HEK293 (cell line): ENCODE measurements at regions not wholly inside any gene's neighbourhood (a gene's known extent, or its start where the extent isn't known, plus 50 kb on each side); places are given as distances from the start of the nearest gene placed in this dataset.

Source experiments
- CTCF ChIA-PET: fragments of 350-600 bp; formaldehyde crosslinking; extraction: SDS; loops from one replicate; lab custom pipeline; 2021; ENCODE audit warnings: antibody characterized with exemption; lab: Yijun Ruan, JAX
- POLR2A ChIA-PET: fragments of 300-600 bp; formaldehyde crosslinking; extraction: SDS; loops from one replicate; lab custom pipeline; 2020; ENCODE audit warnings: antibody characterized with exemption, inconsistent platforms; lab: Yijun Ruan, JAX
- H3K27ac ChIP-seq: fragments of 200-500 bp; sonication (Bioruptor generic); 2 replicates; pipeline ENCODE4 v1.5.1; 2014; ENCODE audit warnings: low read depth, low read length, control low read depth, inconsistent platforms; ENCODE audit errors: extremely low read depth
- H3K36me3 ChIP-seq, 2 experiments: fragments of 200-500 bp in 1 of 2; sonication (Bioruptor generic) in 1 of 2; 1 replicate in 1 of 2; 2 replicates in 1 of 2; pipeline ENCODE4 v1.5.1; 2014 to 2017; ENCODE audit warnings: inconsistent platforms in 2 of 2, low read length in 2 of 2; ENCODE audit not compliant: control insufficient read depth in 2 of 2, insufficient read depth in 1 of 2
- H3K4me1 ChIP-seq: fragments of 200-500 bp; sonication (Bioruptor generic); 2 replicates; pipeline ENCODE4 v1.5.1; 2014; ENCODE audit warnings: mild to moderate bottlenecking, low read length, inconsistent platforms; ENCODE audit not compliant: control insufficient read depth, insufficient read depth
- H3K4me3 ChIP-seq: 2 replicates; pipeline ENCODE4 v1.5.1; 2011; ENCODE audit warnings: low read depth, mild to moderate bottlenecking, control low read depth, low read length, moderate library complexity
- H3K9me3 ChIP-seq: fragments of 200-500 bp; sonication (Bioruptor generic); 2 replicates; pipeline ENCODE4 v1.5.1; 2014; ENCODE audit warnings: low read depth, low read length, inconsistent platforms; ENCODE audit not compliant: control insufficient read depth, insufficient read depth
- GLI4 ChIP-seq: fragments of 450-650 bp; formaldehyde crosslinking; IDR thresholded peaks from 2 replicates; pipeline ENCODE4 v1.5.1; 2016; ENCODE audit warnings: missing biosample characterization, missing genetic modification characterization
- GLIS1 ChIP-seq: fragments of 450-650 bp; formaldehyde crosslinking; IDR thresholded peaks from 2 replicates; pipeline ENCODE4 v1.5.1; 2016; ENCODE audit warnings: missing biosample characterization, missing genetic modification characterization
- KLF7 ChIP-seq: fragments of 450-650 bp; formaldehyde crosslinking; IDR thresholded peaks from 2 replicates; pipeline ENCODE4 v1.5.1; 2016; ENCODE audit warnings: missing biosample characterization, missing genetic modification characterization, borderline replicate concordance
- MZF1 ChIP-seq: fragments of 450-650 bp; formaldehyde crosslinking; IDR thresholded peaks from 2 replicates; pipeline ENCODE4 v1.5.1; 2017; ENCODE audit warnings: missing biosample characterization, missing genetic modification characterization, borderline replicate concordance
- ZBTB8A ChIP-seq: fragments of 450-650 bp; formaldehyde crosslinking; IDR thresholded peaks from 2 replicates; pipeline ENCODE4 v1.5.1; 2016; ENCODE audit warnings: missing biosample characterization, missing genetic modification characterization
- ZFP37 ChIP-seq: fragments of 450-650 bp; formaldehyde crosslinking; IDR thresholded peaks from 2 replicates; pipeline ENCODE4 v1.5.1; 2016; ENCODE audit warnings: missing biosample characterization, missing genetic modification characterization
- ZIC2 ChIP-seq: fragments of 450-650 bp; formaldehyde crosslinking; IDR thresholded peaks from 2 replicates; pipeline ENCODE4 v1.5.1; 2016; ENCODE audit warnings: missing biosample characterization, missing genetic modification characterization
- ZNF10 ChIP-seq: fragments of 450-650 bp; formaldehyde crosslinking; IDR thresholded peaks from 2 replicates; pipeline ENCODE4 v1.5.1; 2017; ENCODE audit warnings: missing biosample characterization, missing genetic modification characterization
- ZNF138 ChIP-seq: fragments of 450-650 bp; formaldehyde crosslinking; IDR thresholded peaks from 2 replicates; pipeline ENCODE4 v1.5.1; 2016; ENCODE audit warnings: missing biosample characterization, missing genetic modification characterization, borderline replicate concordance
- ZNF350 ChIP-seq: fragments of 450-650 bp; formaldehyde crosslinking; IDR thresholded peaks from 2 replicates; pipeline ENCODE4 v1.5.0; 2017; ENCODE audit warnings: missing biosample characterization, mild to moderate bottlenecking, missing genetic modification characterization
- ZNF433 ChIP-seq: fragments of 450-650 bp; formaldehyde crosslinking; IDR thresholded peaks from 2 replicates; pipeline ENCODE4 v1.5.1; 2016; ENCODE audit warnings: missing biosample characterization, missing genetic modification characterization, low read depth
- ZNF501 ChIP-seq: fragments of 450-650 bp; formaldehyde crosslinking; IDR thresholded peaks from 2 replicates; pipeline ENCODE4 v1.5.1; 2016; ENCODE audit warnings: missing biosample characterization, missing genetic modification characterization
- ZNF510 ChIP-seq: fragments of 450-650 bp; formaldehyde crosslinking; IDR thresholded peaks from 2 replicates; pipeline ENCODE4 v1.5.1; 2018; ENCODE audit warnings: mild to moderate bottlenecking, missing genetic modification characterization, missing biosample characterization; ENCODE audit not compliant: insufficient replicate concordance
- ZNF521 ChIP-seq: fragments of 450-650 bp; formaldehyde crosslinking; IDR thresholded peaks from 2 replicates; pipeline ENCODE4 v1.5.1; 2017; ENCODE audit warnings: missing biosample characterization, mild to moderate bottlenecking, missing genetic modification characterization
- ZNF544 ChIP-seq: fragments of 450-650 bp; formaldehyde crosslinking; IDR thresholded peaks from 2 replicates; pipeline ENCODE4 v1.5.0; 2017; ENCODE audit warnings: missing biosample characterization, missing genetic modification characterization
- ZNF571 ChIP-seq: fragments of 450-650 bp; formaldehyde crosslinking; IDR thresholded peaks from 2 replicates; pipeline ENCODE4 v1.5.0; 2017; ENCODE audit warnings: missing biosample characterization, missing genetic modification characterization
- ZNF585B ChIP-seq: fragments of 450-650 bp; formaldehyde crosslinking; IDR thresholded peaks from 2 replicates; pipeline ENCODE4 v1.5.1; 2016; ENCODE audit warnings: missing biosample characterization, missing genetic modification characterization
- ZNF629 ChIP-seq: fragments of 450-650 bp; formaldehyde crosslinking; IDR thresholded peaks from 2 replicates; pipeline ENCODE4 v1.5.1; 2017; ENCODE audit warnings: missing biosample characterization, missing genetic modification characterization
- ZNF654 ChIP-seq: fragments of 450-650 bp; formaldehyde crosslinking; IDR thresholded peaks from 2 replicates; pipeline ENCODE4 v1.5.1; 2016; ENCODE audit warnings: low read depth, missing biosample characterization, missing genetic modification characterization
- ZNF670 ChIP-seq: fragments of 450-650 bp; formaldehyde crosslinking; IDR thresholded peaks from 2 replicates; pipeline ENCODE4 v1.5.1; 2016; ENCODE audit warnings: missing biosample characterization, missing genetic modification characterization, low read depth
- ZNF677 ChIP-seq: fragments of 450-650 bp; IDR thresholded peaks from 2 replicates; pipeline ENCODE4 v1.5.0; 2018; ENCODE audit warnings: missing biosample characterization, mild to moderate bottlenecking, missing genetic modification characterization, moderate library complexity
- ZNF747 ChIP-seq: fragments of 450-650 bp; formaldehyde crosslinking; IDR thresholded peaks from 2 replicates; pipeline ENCODE4 v1.5.1; 2016; ENCODE audit warnings: missing biosample characterization, missing genetic modification characterization
- ZNF768 ChIP-seq: fragments of 450-650 bp; formaldehyde crosslinking; IDR thresholded peaks from 2 replicates; pipeline ENCODE4 v1.5.1; 2018; ENCODE audit warnings: missing biosample characterization, mild to moderate bottlenecking, missing genetic modification characterization
- ZNF792 ChIP-seq: fragments of 450-650 bp; formaldehyde crosslinking; IDR thresholded peaks from 2 replicates; pipeline ENCODE4 v1.5.1; 2016; ENCODE audit warnings: missing biosample characterization, missing genetic modification characterization
- TF ChIP-seq, protein P1 (sequence below): fragments of 450-650 bp; IDR thresholded peaks from 2 replicates; pipeline ENCODE4 v1.5.1; 2018; ENCODE audit warnings: missing biosample characterization, missing genetic modification characterization
- TF ChIP-seq, protein P2 (sequence below): IDR thresholded peaks from 2 replicates; pipeline ENCODE4 v1.6.1; 2011; ENCODE audit warnings: mild to moderate bottlenecking, low read depth, low read length, borderline replicate concordance
- TF ChIP-seq, protein P3 (sequence below): fragments of 450-650 bp; formaldehyde crosslinking; IDR thresholded peaks from 2 replicates; pipeline ENCODE4 v1.5.1; 2016; ENCODE audit warnings: missing biosample characterization, missing genetic modification characterization

DNA sequence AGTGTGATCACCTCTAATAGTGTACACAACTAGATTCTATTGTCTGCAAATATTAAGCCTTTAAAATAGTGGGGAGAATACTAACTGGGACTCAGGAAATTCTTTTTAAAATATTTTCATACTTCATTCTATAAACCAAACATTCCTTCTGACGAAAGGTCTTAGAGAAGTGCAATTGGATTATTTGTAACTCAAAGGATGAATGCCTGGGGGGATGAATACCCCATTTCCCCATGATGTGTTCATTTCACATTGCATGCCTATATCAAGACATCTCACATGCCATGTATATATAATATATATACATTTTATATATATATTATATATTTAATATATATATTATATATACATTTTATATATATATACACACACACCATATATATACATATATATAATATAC lies 189.9 kb downstream of the VGLL3 start:
- Histone ChIP-seq H3K36me3 (no peaks in the 10 kb centered on the region), H3K27ac (no peak overlapping the region), H3K9me3 (no peaks in the 10 kb centered on the region), H3K4me3 (no peak overlapping the region), H3K4me1 (no peaks in the 10 kb centered on the region)
- CTCF ChIA-PET = no interaction called here
- no peak for TF ChIP-seq ZFP37 (tag by site-specific recombination)
- TF ChIP-seq ZNF138 (tag by site-specific recombination) = no peak
- TF ChIP-seq ZNF747 (tag by site-specific recombination) = no peak
- no peak for TF ChIP-seq MZF1 (tag by site-specific recombination)
- TF ChIP-seq GLI4 = no peak
- no peak for TF ChIP-seq ZNF654 (tag by site-specific recombination)
- TF ChIP-seq ZNF501 (tag by site-specific recombination) = no peak
- no peak for TF ChIP-seq ZNF670 (tag by site-specific recombination)
- TF ChIP-seq, protein P1, sequence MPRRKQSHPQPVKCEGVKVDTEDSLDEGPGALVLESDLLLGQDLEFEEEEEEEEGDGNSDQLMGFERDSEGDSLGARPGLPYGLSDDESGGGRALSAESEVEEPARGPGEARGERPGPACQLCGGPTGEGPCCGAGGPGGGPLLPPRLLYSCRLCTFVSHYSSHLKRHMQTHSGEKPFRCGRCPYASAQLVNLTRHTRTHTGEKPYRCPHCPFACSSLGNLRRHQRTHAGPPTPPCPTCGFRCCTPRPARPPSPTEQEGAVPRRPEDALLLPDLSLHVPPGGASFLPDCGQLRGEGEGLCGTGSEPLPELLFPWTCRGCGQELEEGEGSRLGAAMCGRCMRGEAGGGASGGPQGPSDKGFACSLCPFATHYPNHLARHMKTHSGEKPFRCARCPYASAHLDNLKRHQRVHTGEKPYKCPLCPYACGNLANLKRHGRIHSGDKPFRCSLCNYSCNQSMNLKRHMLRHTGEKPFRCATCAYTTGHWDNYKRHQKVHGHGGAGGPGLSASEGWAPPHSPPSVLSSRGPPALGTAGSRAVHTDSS = no peak
- no peak for TF ChIP-seq ZNF768 (tag by site-specific recombination)
- TF ChIP-seq ZNF792 (tag by site-specific recombination) = no peak
- TF ChIP-seq ZNF585B (tag by site-specific recombination) = no peak
- TF ChIP-seq ZNF677 (tag by site-specific recombination) = no peak
- no peak for TF ChIP-seq KLF7
- no peak for TF ChIP-seq GLIS1 (tag by site-specific recombination)
- no peak for TF ChIP-seq ZNF433 (tag by site-specific recombination)
- no peak for TF ChIP-seq ZNF10
- no peak for TF ChIP-seq ZNF510
- no peak for TF ChIP-seq ZNF571 (tag by site-specific recombination)
- POLR2A ChIA-PET = no interaction called here

DNA sequence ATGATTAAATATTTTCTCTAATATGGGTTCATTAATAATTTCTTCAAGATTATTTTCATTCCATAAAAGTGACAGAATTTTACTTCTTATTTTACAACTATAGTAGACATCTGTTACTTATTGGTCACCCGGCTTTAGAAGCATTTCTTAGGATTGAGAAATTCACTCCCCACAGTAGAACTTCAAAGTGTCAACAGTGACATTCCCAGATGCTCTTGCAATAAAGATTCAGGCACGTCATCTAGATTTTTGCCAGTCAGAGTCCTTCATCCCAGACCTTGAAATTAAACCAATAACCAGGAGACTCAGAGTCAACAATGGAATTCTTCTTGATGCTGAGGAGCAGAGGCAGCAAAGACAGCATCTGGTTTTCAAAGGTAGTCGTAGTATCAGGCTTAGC lies 190.8 kb downstream of the VGLL3 start:
- ChIA-PET POLR2A (no interaction called here), CTCF (no interaction called here)
- H3K36me3 ChIP-seq = no peaks in the 10 kb centered on the region
- H3K4me1 ChIP-seq = no peaks in the 10 kb centered on the region
- no peaks in the 10 kb centered on the region for H3K9me3 ChIP-seq
- H3K4me3 ChIP-seq = no peak overlapping the region
- TF ChIP-seq, protein P2, sequence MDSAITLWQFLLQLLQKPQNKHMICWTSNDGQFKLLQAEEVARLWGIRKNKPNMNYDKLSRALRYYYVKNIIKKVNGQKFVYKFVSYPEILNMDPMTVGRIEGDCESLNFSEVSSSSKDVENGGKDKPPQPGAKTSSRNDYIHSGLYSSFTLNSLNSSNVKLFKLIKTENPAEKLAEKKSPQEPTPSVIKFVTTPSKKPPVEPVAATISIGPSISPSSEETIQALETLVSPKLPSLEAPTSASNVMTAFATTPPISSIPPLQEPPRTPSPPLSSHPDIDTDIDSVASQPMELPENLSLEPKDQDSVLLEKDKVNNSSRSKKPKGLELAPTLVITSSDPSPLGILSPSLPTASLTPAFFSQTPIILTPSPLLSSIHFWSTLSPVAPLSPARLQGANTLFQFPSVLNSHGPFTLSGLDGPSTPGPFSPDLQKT = no peak
- TF ChIP-seq ZNF350 = no peak
- H3K27ac ChIP-seq = no peak overlapping the region

DNA sequence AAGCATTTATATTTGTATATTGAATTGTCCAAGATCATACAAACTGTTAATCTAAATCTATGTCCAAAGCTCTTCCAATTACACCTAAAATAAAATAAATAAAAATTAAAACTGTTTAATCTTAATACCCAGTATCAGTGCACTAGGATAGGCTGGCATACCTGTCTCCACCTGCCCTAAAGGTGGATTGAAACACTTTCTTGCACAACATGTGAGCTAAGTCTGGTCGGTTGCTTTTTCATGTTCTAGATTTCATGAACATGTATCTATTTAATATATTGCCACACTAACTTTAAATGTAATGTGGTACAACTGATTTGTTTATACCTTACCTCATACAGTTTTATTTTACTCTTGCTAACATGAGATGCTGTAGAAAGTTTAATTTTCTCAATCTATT lies 193.0 kb downstream of the VGLL3 start:
- Histone ChIP-seq H3K4me3 (no peak overlapping the region), H3K4me1 (no peaks in the 10 kb centered on the region), H3K36me3 (no peaks in the 10 kb centered on the region), H3K9me3 (no peaks in the 10 kb centered on the region), H3K27ac (no peak overlapping the region)
- ChIA-PET POLR2A (no interaction called here), CTCF (interaction anchor here (0.5 kb wide), 1 partner anchor 967 kb away, joined by 3 read pairs; no protein-coding TSS in a partner anchor)
- TF ChIP-seq GLIS1 (tag by site-specific recombination) (no peak), ZNF544 (tag by site-specific recombination) (no peak), ZNF629 (tag by site-specific recombination) (no peak), ZBTB8A (tag by site-specific recombination) (no peak), ZNF521 (tag by site-specific recombination) (no peak), ZIC2 (tag by site-specific recombination) (no peak)
- TF ChIP-seq, protein P3, sequence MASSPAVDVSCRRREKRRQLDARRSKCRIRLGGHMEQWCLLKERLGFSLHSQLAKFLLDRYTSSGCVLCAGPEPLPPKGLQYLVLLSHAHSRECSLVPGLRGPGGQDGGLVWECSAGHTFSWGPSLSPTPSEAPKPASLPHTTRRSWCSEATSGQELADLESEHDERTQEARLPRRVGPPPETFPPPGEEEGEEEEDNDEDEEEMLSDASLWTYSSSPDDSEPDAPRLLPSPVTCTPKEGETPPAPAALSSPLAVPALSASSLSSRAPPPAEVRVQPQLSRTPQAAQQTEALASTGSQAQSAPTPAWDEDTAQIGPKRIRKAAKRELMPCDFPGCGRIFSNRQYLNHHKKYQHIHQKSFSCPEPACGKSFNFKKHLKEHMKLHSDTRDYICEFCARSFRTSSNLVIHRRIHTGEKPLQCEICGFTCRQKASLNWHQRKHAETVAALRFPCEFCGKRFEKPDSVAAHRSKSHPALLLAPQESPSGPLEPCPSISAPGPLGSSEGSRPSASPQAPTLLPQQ = no peak
